Hematopoietic multipotent progenitor cell treated with erythropoietin and hydrocortisone succinate and interleukin-3 and kit ligand, for 4 days (in vitro differentiated cells): ENCODE measurements at regions not wholly inside any gene's neighbourhood (a gene's known extent, or its start where the extent isn't known, plus 50 kb on each side); places are given as distances from the start of the nearest gene placed in this dataset.

Experiments used
- DNase-seq: peaks from one replicate; pipeline ENCODE4 v3.0.0-alpha.2; 2015

GRCh38 chr5:31097851-31098250, 95.6 kb upstream of the CDH6 start:
- no peak for DNase-seq

DNA sequence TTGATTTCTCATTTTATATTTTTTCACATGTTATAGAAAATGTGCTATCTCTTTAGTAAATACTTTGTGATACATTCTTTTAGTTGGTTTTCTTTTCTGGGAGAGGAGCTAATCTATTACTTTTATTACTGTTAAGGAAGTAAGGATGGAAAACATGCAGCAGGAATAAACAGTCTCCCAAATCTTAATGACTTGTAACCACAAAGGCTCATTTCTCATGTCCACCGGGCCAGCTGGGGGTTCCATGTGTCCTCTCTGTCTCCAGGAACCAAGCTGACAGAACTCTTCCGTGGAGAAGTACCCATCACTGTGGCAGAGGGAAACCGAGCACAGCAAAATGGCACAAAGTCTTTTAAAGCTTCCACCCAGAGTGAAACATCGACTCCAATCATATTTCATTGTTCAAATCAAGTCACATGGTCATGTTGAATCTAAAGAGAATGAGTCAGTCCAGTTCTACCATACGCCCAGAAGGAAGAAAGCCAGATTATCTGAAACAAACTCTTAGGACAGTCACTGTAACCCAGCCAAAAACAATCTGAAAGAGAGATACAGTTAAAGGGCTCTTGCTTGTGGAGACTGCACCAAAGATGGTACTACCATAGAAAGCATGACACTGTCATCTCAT, 97.1 kb upstream of the CDH6 start:
- peak; percentile 4 for DNase-seq

DNA sequence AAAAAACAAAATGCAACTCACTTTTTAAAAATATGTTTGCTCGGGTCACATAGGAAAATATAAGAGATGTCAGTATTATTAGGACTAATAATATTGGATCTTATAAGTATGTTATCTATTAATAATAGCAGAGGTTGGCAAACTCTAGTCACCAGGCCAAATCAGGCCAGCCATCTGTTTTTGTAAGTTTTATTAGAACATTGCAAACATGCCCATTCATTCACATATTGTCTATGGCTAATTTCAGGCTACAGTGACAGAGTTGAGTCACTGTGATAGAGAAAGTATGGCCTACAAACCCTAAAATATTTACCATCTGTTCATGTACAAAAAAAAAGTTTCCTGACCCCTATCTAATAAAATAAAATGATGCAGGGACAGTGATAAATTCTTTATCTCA, 97.7 kb upstream of the CDH6 start:
- DNase-seq, result no peak

DNA sequence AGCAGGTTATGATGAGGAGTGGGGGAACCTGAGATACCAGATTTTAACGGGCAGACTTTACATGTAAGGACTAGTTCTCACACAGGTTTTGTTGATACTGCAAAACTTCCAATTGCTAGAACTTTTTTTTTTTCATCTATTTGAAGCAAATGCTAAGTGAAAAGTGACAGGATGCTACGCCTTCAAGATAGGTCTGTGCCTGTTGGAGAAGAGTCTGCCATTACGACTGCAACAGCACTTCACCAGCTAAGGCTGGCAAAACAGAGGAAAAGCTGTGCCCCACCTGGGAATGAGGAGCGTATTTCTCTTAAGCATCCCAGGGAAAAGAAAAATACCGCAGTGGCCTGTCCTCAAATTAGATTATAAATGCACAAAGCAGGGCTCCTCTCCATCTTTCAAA, 102.0 kb upstream of the CDH6 start:
- no peak for DNase-seq

DNA sequence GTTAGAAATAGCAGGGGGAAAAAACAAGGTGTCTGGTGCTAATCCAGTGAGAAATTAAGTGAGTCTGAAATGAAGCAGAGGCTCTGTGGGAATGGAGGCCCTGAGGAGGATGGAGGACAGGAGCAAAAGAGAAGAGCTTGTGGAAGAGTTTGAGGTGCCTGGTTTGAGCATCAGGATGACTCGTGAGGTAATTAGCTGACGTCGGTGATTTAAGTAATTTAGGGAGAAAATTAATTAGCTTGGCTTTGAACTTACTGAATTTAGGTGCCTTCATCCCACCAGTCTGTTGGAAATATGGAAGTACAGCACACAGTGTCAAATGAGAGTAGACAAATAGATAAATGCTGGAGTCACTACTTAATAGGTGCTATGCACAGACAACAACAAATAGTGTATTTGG, 103.0 kb upstream of the CDH6 start:
- no peak for DNase-seq

GRCh38 chr5:31086839-31087415, 106.6 kb upstream of the CDH6 start:
- DNase-seq, result no peak

GRCh38 chr5:31084871-31085270, 108.6 kb upstream of the CDH6 start:
- DNase-seq, result peak; percentile 45

GRCh38 chr5:31083364-31083763, 110.1 kb upstream of the CDH6 start:
- DNase-seq, result no peak

DNA sequence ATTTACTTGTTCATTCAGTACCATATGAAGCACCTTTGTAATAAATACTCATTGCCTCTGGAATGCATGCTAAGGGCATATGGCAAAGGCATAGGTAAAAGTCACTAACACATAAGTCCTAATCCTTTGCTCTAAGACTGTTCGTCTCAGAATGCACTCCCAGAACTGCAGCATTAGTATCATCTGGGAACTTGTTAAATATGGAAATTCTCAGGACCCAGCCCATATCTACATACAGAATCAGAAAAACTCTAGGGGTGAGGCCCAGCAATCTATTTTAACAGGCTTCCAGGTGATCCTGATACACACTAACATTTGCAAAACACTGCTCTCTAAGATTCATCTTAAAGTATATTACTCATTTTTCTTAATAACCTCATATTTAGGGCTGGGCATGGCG, 113.8 kb upstream of the CDH6 start:
- DNase-seq, result no peak

GRCh38 chr5:31078956-31079355, 114.5 kb upstream of the CDH6 start:
- peak; percentile 77 for DNase-seq

DNA sequence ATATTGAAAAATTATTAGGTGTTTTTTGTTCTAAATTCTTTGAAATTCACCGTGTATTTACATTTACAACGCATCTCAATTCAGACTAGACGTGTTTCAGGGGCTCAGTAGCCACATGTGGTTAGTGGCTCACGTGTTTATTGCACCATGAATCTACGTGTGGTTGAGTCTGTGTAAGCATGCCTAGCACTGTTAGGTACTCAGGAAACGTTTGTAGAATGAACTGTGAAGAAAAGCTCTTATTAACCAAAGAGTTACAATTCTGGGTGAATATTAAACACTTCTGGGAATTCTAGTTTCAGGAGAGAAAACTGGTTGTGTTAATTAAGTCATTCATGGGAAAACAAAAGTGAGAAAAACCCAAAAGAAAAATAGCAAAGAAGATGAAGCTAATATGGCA, 117.5 kb upstream of the CDH6 start:
- DNase-seq, result no peak

DNA sequence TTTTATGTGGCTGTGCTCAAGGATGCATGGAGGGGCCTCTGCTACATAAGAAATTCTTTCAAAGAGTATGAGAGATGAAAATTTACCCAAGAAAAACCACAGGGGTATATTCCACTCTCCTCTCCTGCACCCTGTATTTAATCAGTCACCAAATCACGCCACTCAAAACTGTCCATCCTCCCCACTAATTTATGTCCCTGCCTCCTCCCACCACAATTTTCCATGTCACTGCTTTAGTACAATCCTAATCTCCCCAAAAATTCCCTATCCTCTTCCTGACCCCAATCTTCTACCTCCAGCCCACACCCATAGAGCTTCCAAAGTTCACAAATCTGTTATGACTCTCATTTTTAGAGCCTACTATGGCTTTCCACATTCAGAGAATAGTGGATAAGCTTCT, 125.2 kb upstream of the CDH6 start:
- DNase-seq, result no peak

DNA sequence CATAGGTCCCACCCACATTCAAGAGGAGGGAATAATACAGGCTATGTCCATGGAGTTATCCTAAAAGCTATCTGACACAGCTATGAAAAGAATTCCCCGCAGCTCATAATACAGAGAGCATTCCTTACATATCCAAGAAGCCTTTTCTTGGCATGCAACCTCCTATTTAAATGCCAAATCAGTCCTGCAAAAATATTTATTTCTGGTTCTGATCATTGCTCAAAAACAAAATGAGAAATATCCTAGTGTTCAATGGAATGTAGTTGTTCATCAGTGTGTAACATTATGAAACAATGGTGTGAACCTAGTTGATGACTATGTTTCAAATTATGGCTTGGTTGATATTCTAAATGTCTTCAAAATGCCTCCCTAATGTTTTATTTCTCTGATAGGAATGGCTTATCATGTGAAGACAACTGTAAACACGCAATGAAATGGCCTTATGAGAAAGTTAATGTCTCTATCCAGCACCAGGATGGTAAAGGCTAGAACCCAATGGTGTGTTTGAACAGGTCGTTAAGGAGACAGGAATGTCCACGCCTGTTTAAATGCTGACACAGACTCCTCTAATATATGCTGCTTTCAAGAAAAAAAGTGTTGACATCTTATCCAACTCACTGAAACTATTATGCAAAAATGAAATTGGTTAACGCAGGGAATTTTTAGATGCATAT, 126.7 kb upstream of the CDH6 start:
- no peak for DNase-seq

DNA sequence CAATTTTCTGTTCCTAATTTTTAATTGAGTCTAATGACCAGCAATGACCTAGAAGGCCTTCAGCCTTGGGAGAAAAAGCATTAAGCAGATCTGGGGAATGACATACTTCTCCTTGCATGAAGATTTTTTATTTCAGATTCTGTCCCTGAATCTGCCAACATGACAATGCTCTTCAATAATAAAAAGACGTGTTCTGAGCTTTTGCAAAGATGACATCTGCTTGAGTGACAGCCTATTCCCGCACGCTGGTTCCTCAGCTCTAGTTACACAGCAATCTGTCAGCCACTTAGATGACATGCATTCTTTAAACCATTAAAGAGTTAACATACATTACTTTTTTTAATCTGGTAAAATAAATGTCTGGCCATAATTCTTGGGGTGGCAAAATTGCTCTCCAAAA, 129.3 kb upstream of the CDH6 start:
- DNase-seq, result no peak

- peak; percentile 32 for DNase-seq
Observed at GRCh38 chr5:31062902-31063580, 130.4 kb upstream of the CDH6 start.

GRCh38 chr5:31059889-31060288, 133.6 kb upstream of the CDH6 start:
- no peak for DNase-seq

DNA sequence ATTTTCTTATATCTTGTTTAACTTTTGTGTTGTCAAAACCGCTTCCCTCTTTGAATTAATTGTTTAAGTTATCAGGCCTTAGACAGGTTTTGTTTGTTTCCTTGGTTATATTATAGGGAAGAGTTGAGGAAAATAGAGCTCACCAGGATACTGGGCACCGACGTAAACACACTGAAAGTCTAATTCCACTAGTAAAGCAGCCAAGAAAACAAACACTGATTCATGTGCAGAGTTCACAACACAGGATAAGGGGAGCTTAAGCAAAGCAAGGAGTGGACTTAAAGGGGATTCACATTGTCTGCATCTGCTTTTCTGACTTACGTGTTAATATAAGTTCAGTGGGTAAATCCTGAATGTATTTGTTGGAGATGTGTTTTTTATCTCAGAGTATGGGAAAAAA, 139.0 kb upstream of the CDH6 start:
- no peak for DNase-seq

- no peak for DNase-seq
Observed at GRCh38 chr5:31052937-31053658, 140.4 kb upstream of the CDH6 start.

DNA sequence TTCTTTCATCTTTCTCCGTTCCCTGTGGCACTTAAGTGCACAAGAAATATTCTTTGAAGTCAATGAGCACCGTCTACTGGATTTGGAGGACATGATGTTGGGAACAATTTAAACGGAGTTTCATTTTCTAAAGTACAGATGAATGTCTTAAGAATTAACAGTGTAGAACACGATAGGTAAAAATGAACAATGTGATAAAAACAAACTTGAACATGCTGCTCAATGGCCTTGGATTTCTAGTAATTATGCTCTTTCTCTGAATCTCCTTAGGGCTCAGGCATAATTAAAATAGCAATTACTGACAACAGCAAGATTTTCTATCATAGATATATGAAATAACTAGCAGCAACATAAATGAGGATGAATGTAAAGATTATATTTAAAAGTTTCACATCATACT, 142.2 kb upstream of the CDH6 start:
- DNase-seq, result no peak

DNA sequence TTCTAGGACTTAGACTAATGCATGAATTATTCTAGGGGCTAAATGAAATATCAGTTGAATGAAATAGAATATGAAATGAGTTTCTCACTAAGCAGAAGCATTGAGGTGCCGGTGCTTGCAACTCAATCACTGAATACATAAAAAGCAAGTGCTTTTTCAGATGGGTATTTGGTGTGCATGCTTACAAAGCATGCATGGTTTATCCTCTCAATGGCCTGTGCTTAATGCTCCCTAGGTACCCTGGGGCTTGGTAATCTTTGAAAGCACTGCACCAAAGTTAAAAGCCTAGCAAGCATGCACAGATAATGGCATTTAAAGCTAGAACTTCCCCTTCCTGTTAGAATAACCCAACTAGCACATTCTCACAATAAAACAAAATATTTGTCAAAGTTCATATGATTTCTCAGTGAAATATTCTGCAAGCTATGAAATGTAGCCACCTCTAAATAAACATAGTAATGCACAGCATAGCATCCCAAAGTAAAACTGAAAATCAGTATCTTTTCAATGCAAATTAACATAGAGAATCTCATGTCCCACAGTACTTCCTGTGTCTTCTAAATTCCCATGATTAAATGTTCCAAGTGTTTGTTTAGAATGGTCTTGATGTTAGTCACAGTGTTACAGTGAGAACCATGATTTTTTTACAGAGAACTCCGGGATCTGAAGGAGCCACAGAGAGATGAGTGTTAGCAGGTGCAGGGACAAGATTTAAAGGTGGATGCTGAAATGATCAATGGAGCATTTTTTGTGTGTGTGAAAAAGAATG, 143.4 kb upstream of the CDH6 start:
- DNase-seq, result no peak

GRCh38 chr5:31049461-31049860, 144.0 kb upstream of the CDH6 start:
- no peak for DNase-seq
